OCI-LY7 (cell line): ENCODE measurements at regions not wholly inside any gene's neighbourhood (a gene's known extent, or its start where the extent isn't known, plus 50 kb on each side); places are given as distances from the start of the nearest gene placed in this dataset.

Experiments
- BruUV-seq: library from RNA; stranded (reverse); fragments of 400-500 nt; replicated peaks from 2 replicates; lab custom pipeline; 2021; lab: Mats Ljungman, UMichigan
- CTCF ChIA-PET: fragments of 300-600 bp; sonication (Branson Sonifier 250); formaldehyde crosslinking; loops from one replicate; lab custom pipeline; 2022; ENCODE audit warnings: antibody characterized with exemption; ENCODE audit not compliant: unreplicated experiment; lab: Charles Lee
- POLR2A ChIA-PET: fragments of 300-600 bp; sonication (Branson Sonifier 250); formaldehyde crosslinking; loops from one replicate; lab custom pipeline; 2022; ENCODE audit warnings: antibody characterized with exemption; lab: Charles Lee
- DNase-seq: peaks from one replicate; pipeline ENCODE4 v3.0.0-alpha.2; 2015; ENCODE audit warnings: low spot score
- H2AFZ ChIP-seq: fragments of 200-600 bp; sonication (generic), shearing (Covaris generic); 2 replicates; pipeline ENCODE4 v1.6.1; 2014; ENCODE audit warnings: mild to moderate bottlenecking, antibody characterized with exemption, low read length, moderate library complexity
- H3K27ac ChIP-seq: fragments of 200-600 bp; sonication (generic); 2 replicates; pipeline ENCODE4 v1.5.1; 2014; ENCODE audit warnings: mixed run types, low read depth, mild to moderate bottlenecking, moderate library complexity, low read length, inconsistent platforms; ENCODE audit not compliant: poor library complexity, severe bottlenecking
- H3K36me3 ChIP-seq: fragments of 200-600 bp; sonication (generic); 2 replicates; pipeline ENCODE4 v1.6.1; 2014; ENCODE audit warnings: mild to moderate bottlenecking, antibody characterized with exemption, low read length, moderate library complexity, mixed read lengths; ENCODE audit not compliant: insufficient read depth
- H3K4me1 ChIP-seq: fragments of 200-600 bp; sonication (generic); 2 replicates; pipeline ENCODE4 v1.5.1; 2014; ENCODE audit warnings: mild to moderate bottlenecking, low read length; ENCODE audit not compliant: insufficient read depth, poor library complexity, severe bottlenecking
- H3K4me2 ChIP-seq: fragments of 200-600 bp; sonication (generic); 2 replicates; pipeline ENCODE4 v1.6.1; 2014; ENCODE audit warnings: mild to moderate bottlenecking, low read length
- H3K4me3 ChIP-seq: fragments of 200-600 bp; sonication (generic); 2 replicates; pipeline ENCODE4 v1.5.1; 2014; ENCODE audit warnings: mild to moderate bottlenecking, low read depth, low read length; ENCODE audit not compliant: poor library complexity, severe bottlenecking
- H3K79me2 ChIP-seq: fragments of 200-600 bp; sonication (generic); 2 replicates; pipeline ENCODE4 v1.6.1; 2016; ENCODE audit warnings: low read depth, mild to moderate bottlenecking, low read length, moderate library complexity, mixed read lengths; ENCODE audit not compliant: insufficient read depth
- H3K9me2 ChIP-seq: fragments of 200-600 bp; sonication (generic); 2 replicates; pipeline ENCODE4 v1.6.1; 2016; ENCODE audit warnings: mild to moderate bottlenecking, low read length, mixed read lengths; ENCODE audit not compliant: insufficient read depth
- H3K9me3 ChIP-seq: fragments of 200-600 bp; sonication (generic); 2 replicates; pipeline ENCODE4 v1.6.1; 2014; ENCODE audit warnings: mild to moderate bottlenecking, mixed run types, low read length, mixed read lengths
- H4K20me1 ChIP-seq: fragments of 200-600 bp; sonication (generic); 2 replicates; pipeline ENCODE4 v1.6.1; 2014; ENCODE audit warnings: mild to moderate bottlenecking, antibody characterized with exemption, low read length, moderate library complexity, mixed read lengths; ENCODE audit not compliant: insufficient read depth
- CTCF ChIP-seq: fragments of 200-600 bp; sonication (generic); conservative IDR thresholded peaks from 2 replicates; pipeline ENCODE4 v1.5.1; 2014; ENCODE audit warnings: mild to moderate bottlenecking, antibody characterized with exemption, low read length, moderate library complexity, mixed read lengths
- EZH2phosphoT487 ChIP-seq: fragments of 200-600 bp; sonication (generic); IDR thresholded peaks from 2 replicates; pipeline ENCODE4 v1.6.1; 2018; ENCODE audit warnings: low read depth, borderline replicate concordance, mild to moderate bottlenecking, mixed run types, antibody characterized with exemption, low read length, moderate library complexity, mixed read lengths
- intact Hi-C: fragments of 100-400 bp; cut with micrococcal nuclease; formaldehyde crosslinking; loops from one replicate; pipeline ENCODE4 v1.10.0; 2022; ENCODE audit not compliant: unreplicated experiment

DNA sequence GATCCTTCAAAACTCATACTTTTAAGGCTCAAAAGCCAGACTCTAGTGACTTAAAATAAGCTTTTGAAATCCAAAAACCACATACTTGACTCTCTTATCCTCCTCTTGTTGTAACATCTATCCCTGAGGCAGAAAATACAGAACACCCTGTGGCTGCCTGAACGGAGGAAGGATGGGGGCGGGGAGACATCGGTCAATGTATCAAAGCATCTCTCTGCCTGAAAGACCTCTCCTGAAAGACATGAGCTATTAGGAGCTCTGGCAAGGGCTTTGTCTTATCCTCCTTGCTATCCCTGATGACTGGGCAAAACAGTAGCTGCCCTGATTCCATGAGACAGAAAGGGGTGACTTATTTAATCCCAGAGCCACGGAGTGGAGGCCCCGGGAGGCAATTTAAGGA, 122.4 kb downstream of the MN1 start:
- DNase-seq = no peak
- no peaks in the 10 kb centered on the region for H3K9me3 ChIP-seq
- intact Hi-C loops = no loop called here
- no peak overlapping the region for H3K4me2 ChIP-seq
- no peak for TF ChIP-seq CTCF
- TF ChIP-seq EZH2phosphoT487 = no peak
- H3K27ac ChIP-seq = no peak overlapping the region
- POLR2A ChIA-PET = no interaction called here
- no peak overlapping the region for H2AFZ ChIP-seq
- BruUV-seq = no TSS peak
- no peak overlapping the region for H3K4me3 ChIP-seq
- no peaks in the 10 kb centered on the region for H4K20me1 ChIP-seq
- CTCF ChIA-PET = no interaction called here
- H3K4me1 ChIP-seq = no peaks in the 10 kb centered on the region
- no peaks in the 10 kb centered on the region for H3K9me2 ChIP-seq
- H3K79me2 ChIP-seq = no peaks in the 10 kb centered on the region
- H3K36me3 ChIP-seq = no peaks in the 10 kb centered on the region

- intact Hi-C loops = no loop called here
- CTCF ChIA-PET = no interaction called here
Measured at GRCh38 chr22:27679693-27680488, 121.7 kb downstream of the MN1 start.

More at GRCh38 chr22:27679693-27680488, 121.7 kb downstream of the MN1 start:
- Histone ChIP-seq H3K79me2 (no peaks in the 10 kb centered on the region), H3K9me3 (no peaks in the 10 kb centered on the region), H3K4me1 (no peaks in the 10 kb centered on the region), H3K4me3 (no peak overlapping the region), H2AFZ (no peak overlapping the region), H3K36me3 (no peaks in the 10 kb centered on the region), H3K9me2 (no peaks in the 10 kb centered on the region), H4K20me1 (no peaks in the 10 kb centered on the region), H3K27ac (no peak overlapping the region), H3K4me2 (no peak overlapping the region)
- no TSS peak for BruUV-seq
- no peak for TF ChIP-seq CTCF
- no peak for DNase-seq
- POLR2A ChIA-PET = interaction anchor here (0.6 kb wide), 1 partner anchor 198 kb away, joined by 3 read pairs; no protein-coding TSS in a partner anchor
